ACC112 (cell line): ENCODE measurements at regions not wholly inside any gene's neighbourhood (a gene's known extent, or its start where the extent isn't known, plus 50 kb on each side); places are given as distances from the start of the nearest gene placed in this dataset.

ENCODE experiments used
- H2AFZ ChIP-seq: fragments of 200-600 bp; sonication (generic); one replicate; pipeline ENCODE4 v1.6.0; 2017; ENCODE audit warnings: antibody characterized with exemption, low read length; ENCODE audit not compliant: unreplicated experiment
- H3K27ac ChIP-seq: fragments of 200-600 bp; sonication (generic); 2 replicates; pipeline ENCODE4 v1.5.1; 2014; ENCODE audit warnings: low read depth, mild to moderate bottlenecking, antibody characterized with exemption, low read length, moderate library complexity
- H3K27me3 ChIP-seq: fragments of 200-600 bp; sonication (generic); 2 replicates; pipeline ENCODE4 v1.6.1; 2014; ENCODE audit warnings: mild to moderate bottlenecking, antibody characterized with exemption, low read length, moderate library complexity, mixed read lengths; ENCODE audit not compliant: insufficient read depth
- H3K36me3 ChIP-seq: fragments of 200-600 bp; sonication (generic); 2 replicates; pipeline ENCODE4 v1.6.1; 2016; ENCODE audit warnings: mild to moderate bottlenecking, antibody characterized with exemption, low read length, moderate library complexity, mixed read lengths; ENCODE audit not compliant: insufficient read depth
- H3K4me1 ChIP-seq: fragments of 200-600 bp; sonication (generic); one replicate; pipeline ENCODE4 v1.6.1; 2016; ENCODE audit warnings: low read length, mixed read lengths; ENCODE audit not compliant: insufficient read depth, unreplicated experiment, control insufficient read depth
- H3K4me3 ChIP-seq: fragments of 200-600 bp; sonication (generic); 2 replicates; pipeline ENCODE4 v1.5.1; 2014; ENCODE audit warnings: mild to moderate bottlenecking, low read depth, low read length
- H3K79me2 ChIP-seq: fragments of 200-600 bp; sonication (generic); one replicate; pipeline ENCODE4 v1.6.0; 2016; ENCODE audit warnings: low read length; ENCODE audit not compliant: control insufficient read depth, unreplicated experiment, insufficient read depth

- no peak overlapping the region for H3K27ac ChIP-seq
- no peaks in the 10 kb centered on the region for H3K79me2 ChIP-seq
- H3K4me1 ChIP-seq: no peaks in the 10 kb centered on the region
- no peaks in the 10 kb centered on the region for H3K27me3 ChIP-seq
- no peaks in the 10 kb centered on the region for H3K36me3 ChIP-seq
- no peak overlapping the region for H3K4me3 ChIP-seq
- H2AFZ ChIP-seq: no peak overlapping the region
These were observed 907.9 kb upstream of the CELF4 start for GRCh38 chr18:38473535-38473934.

- Histone ChIP-seq H2AFZ (no peak overlapping the region), H3K4me1 (no peaks in the 10 kb centered on the region), H3K79me2 (no peaks in the 10 kb centered on the region), H3K27ac (no peak overlapping the region), H3K4me3 (no peak overlapping the region), H3K36me3 (no peaks in the 10 kb centered on the region), H3K27me3 (no peaks in the 10 kb centered on the region)
These were observed 904.8 kb upstream of the CELF4 start for GRCh38 chr18:38470421-38470820.

GRCh38 chr18:38466426-38466825 is 900.8 kb upstream of the CELF4 start:
- no peak overlapping the region for H2AFZ ChIP-seq
- no peak overlapping the region for H3K4me3 ChIP-seq
- no peaks in the 10 kb centered on the region for H3K79me2 ChIP-seq
- no peaks in the 10 kb centered on the region for H3K4me1 ChIP-seq
- no peak overlapping the region for H3K27ac ChIP-seq
- H3K27me3 ChIP-seq: no peaks in the 10 kb centered on the region
- no peaks in the 10 kb centered on the region for H3K36me3 ChIP-seq

- no peaks in the 10 kb centered on the region for H3K27me3 ChIP-seq
- H2AFZ ChIP-seq: no peak overlapping the region
- no peaks in the 10 kb centered on the region for H3K79me2 ChIP-seq
- H3K27ac ChIP-seq: no peak overlapping the region
- no peaks in the 10 kb centered on the region for H3K4me1 ChIP-seq
- no peak overlapping the region for H3K4me3 ChIP-seq
- no peaks in the 10 kb centered on the region for H3K36me3 ChIP-seq
These were observed 898.4 kb upstream of the CELF4 start for GRCh38 chr18:38464024-38464423.

- no peak overlapping the region for H2AFZ ChIP-seq
- H3K4me1 ChIP-seq: no peaks in the 10 kb centered on the region
- no peaks in the 10 kb centered on the region for H3K36me3 ChIP-seq
- H3K79me2 ChIP-seq: no peaks in the 10 kb centered on the region
- no peaks in the 10 kb centered on the region for H3K27me3 ChIP-seq
- no peak overlapping the region for H3K4me3 ChIP-seq
- H3K27ac ChIP-seq: no peak overlapping the region
These were observed 895.1 kb upstream of the CELF4 start for GRCh38 chr18:38460657-38461056.

GRCh38 chr18:38459131-38459994 is 893.8 kb upstream of the CELF4 start:
- no peak overlapping the region for H3K27ac ChIP-seq

GRCh38 chr18:38458698-38459097 is 893.1 kb upstream of the CELF4 start:
- Histone ChIP-seq H3K4me1 (no peaks in the 10 kb centered on the region), H2AFZ (no peak overlapping the region), H3K27ac (no peak overlapping the region), H3K27me3 (no peaks in the 10 kb centered on the region), H3K36me3 (no peaks in the 10 kb centered on the region), H3K4me3 (no peak overlapping the region), H3K79me2 (no peaks in the 10 kb centered on the region)

More at GRCh38 chr18:38459131-38459994, 893.8 kb upstream of the CELF4 start:
- Histone ChIP-seq H3K4me3 (no peak overlapping the region), H3K27me3 (no peaks in the 10 kb centered on the region), H2AFZ (no peak overlapping the region), H3K4me1 (no peaks in the 10 kb centered on the region), H3K36me3 (no peaks in the 10 kb centered on the region), H3K79me2 (no peaks in the 10 kb centered on the region)

GRCh38 chr18:38456253-38456652 is 890.7 kb upstream of the CELF4 start:
- H3K4me1 ChIP-seq: no peaks in the 10 kb centered on the region
- no peaks in the 10 kb centered on the region for H3K36me3 ChIP-seq
- H3K27ac ChIP-seq: no peak overlapping the region
- H2AFZ ChIP-seq: no peak overlapping the region
- no peaks in the 10 kb centered on the region for H3K27me3 ChIP-seq
- no peak overlapping the region for H3K4me3 ChIP-seq
- no peaks in the 10 kb centered on the region for H3K79me2 ChIP-seq

GRCh38 chr18:38454764-38455469 is 889.3 kb upstream of the CELF4 start:
- Histone ChIP-seq H3K4me3 (no peak overlapping the region), H3K36me3 (no peaks in the 10 kb centered on the region), H3K27me3 (no peaks in the 10 kb centered on the region), H3K27ac (no peak overlapping the region), H2AFZ (no peak overlapping the region), H3K79me2 (no peaks in the 10 kb centered on the region), H3K4me1 (no peaks in the 10 kb centered on the region)

GRCh38 chr18:38453880-38454279 is 888.3 kb upstream of the CELF4 start:
- H3K79me2 ChIP-seq: no peaks in the 10 kb centered on the region
- no peaks in the 10 kb centered on the region for H3K27me3 ChIP-seq
- no peak overlapping the region for H2AFZ ChIP-seq
- no peaks in the 10 kb centered on the region for H3K36me3 ChIP-seq
- no peak overlapping the region for H3K27ac ChIP-seq
- no peaks in the 10 kb centered on the region for H3K4me1 ChIP-seq
- no peak overlapping the region for H3K4me3 ChIP-seq

GRCh38 chr18:38450876-38451275 is 885.3 kb upstream of the CELF4 start:
- H3K36me3 ChIP-seq: no peaks in the 10 kb centered on the region
- no peak overlapping the region for H3K4me3 ChIP-seq
- H3K27ac ChIP-seq: no peak overlapping the region
- no peaks in the 10 kb centered on the region for H3K4me1 ChIP-seq
- no peaks in the 10 kb centered on the region for H3K27me3 ChIP-seq
- no peak overlapping the region for H2AFZ ChIP-seq
- H3K79me2 ChIP-seq: no peaks in the 10 kb centered on the region
